K562 (cell line): ENCODE measurements at regions not wholly inside any gene's neighbourhood (a gene's known extent, or its start where the extent isn't known, plus 50 kb on each side); places are given as distances from the start of the nearest gene placed in this dataset.

ENCODE experiments used
- ATAC-seq: fragments of 200-7000 bp; cut with Tn5 transposase; 3 replicates; pipeline ENCODE4 v1.9.1; 2020; ENCODE audit warnings: moderate library complexity
- BruUV-seq: library from RNA; stranded (reverse); fragments of 400-500 nt; replicated peaks from 2 replicates; lab custom pipeline; 2021; lab: Mats Ljungman, UMichigan
- CTCF ChIA-PET: fragments of 300-600 bp; formaldehyde crosslinking; extraction: SDS; loops from one replicate; lab custom pipeline; 2021; ENCODE audit warnings: low intra/inter-chr PET ratio; lab: Yijun Ruan, JAX
- POLR2A ChIA-PET: fragments of 300-600, 350-650 bp; sonication (Branson Sonifier 250); formaldehyde crosslinking; extraction: SDS; loops from one replicate; lab custom pipeline; 2021; ENCODE audit warnings: antibody characterized with exemption, inconsistent platforms; lab: Yijun Ruan, JAX
- DNase-seq, 4 experiments: peaks; one replicate each; pipeline versions ENCODE4 v3.0.0 to v3.0.0-alpha.2; 2011 to 2018; ENCODE audit warnings: low spot score in 3 of 4, mixed read lengths in 3 of 4; ENCODE audit errors: extremely low read depth in 1 of 4
- FAIRE-seq: peaks from 2 replicates; lab custom pipeline; 2011; peaks lifted over from hg19 to GRCh38; lab: Jason Lieb, UNC
- H2AFZ ChIP-seq: 2 replicates; pipeline ENCODE4 v1.6.0; 2011; ENCODE audit warnings: low read depth, low read length, control low read depth, inconsistent platforms
- H3K27ac ChIP-seq: fragments of 200-600 bp; 3 replicates; pipeline ENCODE4 v1.8.0; 2011; ENCODE audit warnings: low read depth, mild to moderate bottlenecking, control low read depth, inconsistent platforms, low read length, moderate library complexity, mixed read lengths; ENCODE audit errors: extremely low read depth
- H3K27me3 ChIP-seq, 2 experiments: fragments of 300-600 bp in 1 of 2; 2 replicates in 1 of 2; 3 replicates in 1 of 2; pipeline versions ENCODE4 v1.6.0 to v1.8.0; 2011; ENCODE audit warnings: inconsistent platforms in 2 of 2, low read length in 2 of 2, mild to moderate bottlenecking in 1 of 2, mixed read lengths in 1 of 2, moderate library complexity in 1 of 2; ENCODE audit not compliant: control insufficient read depth in 2 of 2, insufficient read depth in 2 of 2
- H3K36me3 ChIP-seq: fragments of 300-600 bp; 3 replicates; pipeline ENCODE4 v1.8.0; 2011; ENCODE audit warnings: mild to moderate bottlenecking, low read length, inconsistent platforms; ENCODE audit not compliant: control insufficient read depth, insufficient read depth
- H3K4me1 ChIP-seq, 2 experiments: fragments of 200-600 bp in 1 of 2; replicated peaks in 1 of 2; 2 replicates in 1 of 2; 3 replicates in 1 of 2; pipeline versions ENCODE4 v1.5.1 to v1.8.0; 2011; ENCODE audit warnings: inconsistent platforms in 2 of 2, low read length in 2 of 2, mild to moderate bottlenecking in 1 of 2, mixed read lengths in 1 of 2, moderate library complexity in 1 of 2; ENCODE audit not compliant: control insufficient read depth in 2 of 2, insufficient read depth in 2 of 2
- H3K4me2 ChIP-seq: 2 replicates; pipeline ENCODE4 v1.6.1; 2011; ENCODE audit warnings: low read length, control low read depth, inconsistent platforms, mixed read lengths; ENCODE audit not compliant: insufficient read depth
- H3K4me3 ChIP-seq: fragments of 200-600 bp; sonication (generic), shearing (Covaris generic); 2 replicates; pipeline ENCODE4 v1.5.1; 2016; ENCODE audit warnings: control low read depth, inconsistent platforms
- H3K79me2 ChIP-seq: fragments of 200-600 bp; 3 replicates; pipeline ENCODE4 v1.8.0; 2011; ENCODE audit warnings: low read length, inconsistent platforms; ENCODE audit not compliant: control insufficient read depth, insufficient read depth
- H3K9ac ChIP-seq, 2 experiments: 2 replicates each; pipeline versions ENCODE4 v1.6.0 to v1.6.1; 2011; ENCODE audit warnings: low read depth in 2 of 2, low read length in 2 of 2, control low read depth in 1 of 2, inconsistent platforms in 1 of 2, mild to moderate bottlenecking in 1 of 2, mixed read lengths in 1 of 2; ENCODE audit not compliant: insufficient read depth in 1 of 2
- H3K9me1 ChIP-seq: one replicate; pipeline ENCODE4 v1.6.0; 2011; ENCODE audit warnings: inconsistent platforms, mild to moderate bottlenecking, low read length, moderate library complexity; ENCODE audit not compliant: control insufficient read depth, insufficient read depth
- H3K9me3 ChIP-seq: replicated peaks from 2 replicates; pipeline ENCODE4 v1.5.1; 2011; ENCODE audit warnings: low read depth, low read length, inconsistent platforms; ENCODE audit not compliant: control insufficient read depth, insufficient read depth
- H4K20me1 ChIP-seq: replicated peaks from 2 replicates; pipeline ENCODE4 v1.6.1; 2011; ENCODE audit warnings: low read length, inconsistent platforms, mixed read lengths; ENCODE audit not compliant: control insufficient read depth, insufficient read depth
- ELF4 ChIP-seq: fragments of 450-650 bp; formaldehyde crosslinking; IDR thresholded peaks from 2 replicates; pipeline ENCODE4 v1.4.0; 2022; ENCODE audit warnings: missing genetic modification characterization
- FOXA3 ChIP-seq, 2 experiments: fragments of 450-650 bp in 1 of 2; sonication (generic) in 1 of 2; formaldehyde crosslinking; IDR thresholded peaks in 1 of 2; conservative IDR thresholded peaks in 1 of 2; 2 replicates each; pipeline versions ENCODE4 v1.4.0 to v1.8.0; 2020 to 2022; ENCODE audit warnings: mild to moderate bottlenecking in 2 of 2, missing genetic modification reagents in 1 of 2
- MEF2D ChIP-seq: conservative IDR thresholded peaks from 2 replicates; pipeline ENCODE4 v1.6.1; 2016; ENCODE audit warnings: low read depth, missing genetic modification characterization, missing compliant biosample characterization
- PHF8 ChIP-seq: fragments of 200-600 bp; sonication (generic); IDR thresholded peaks from 2 replicates; pipeline ENCODE4 v1.6.1; 2012; ENCODE audit warnings: mixed run types, mild to moderate bottlenecking, inconsistent platforms, low read length, moderate library complexity, borderline replicate concordance
- PTBP1 ChIP-seq: fragments of 200-400 bp; formaldehyde crosslinking; IDR thresholded peaks from 2 replicates; pipeline ENCODE4 v1.6.1; 2017; ENCODE audit warnings: low read depth, low read length
- TCFL5 ChIP-seq: fragments of 250-450 bp; sonication (Bioruptor Pico); conservative IDR thresholded peaks from 2 replicates; pipeline ENCODE4 v1.6.1; 2021; ENCODE audit warnings: mild to moderate bottlenecking, moderate library complexity, matching md5 sums
- ZNF668 ChIP-seq: fragments of 250-450 bp; sonication (Bioruptor Pico); IDR thresholded peaks from 2 replicates; pipeline ENCODE4 v1.8.0; 2022; ENCODE audit warnings: mild to moderate bottlenecking, inconsistent platforms
- in situ Hi-C: fragments of 300-500 bp; cut with MboI; formaldehyde crosslinking; loops from 4 replicates; pipeline ENCODE4 v1.15.0; 2018; ENCODE audit warnings: inconsistent platforms, mixed read lengths
- intact Hi-C: fragments of 100-400 bp; cut with micrococcal nuclease; formaldehyde crosslinking; loops from 2 replicates; pipeline ENCODE4 v1.14.2; 2022
- TF ChIP-seq, protein P1 (sequence below): sonication (generic); formaldehyde crosslinking; IDR thresholded peaks from 2 replicates; pipeline ENCODE4 v1.8.0; 2022; ENCODE audit warnings: missing genetic modification reagents, mild to moderate bottlenecking, borderline replicate concordance
- TF ChIP-seq, protein P2 (sequence below): fragments of 250-450 bp; sonication (Bioruptor Pico); IDR thresholded peaks from 2 replicates; pipeline ENCODE4 v1.4.0; 2020
- TF ChIP-seq, protein P3 (sequence below), 2 experiments: IDR thresholded peaks; 2 replicates each; pipeline ENCODE4 v1.6.1; 2011; ENCODE audit warnings: borderline replicate concordance in 1 of 2, control low read depth in 1 of 2, low read depth in 1 of 2, low read length in 1 of 2, mild to moderate bottlenecking in 1 of 2, mixed read lengths in 1 of 2, moderate library complexity in 1 of 2; ENCODE audit not compliant: insufficient read depth in 1 of 2, insufficient read length in 1 of 2, poor library complexity in 1 of 2, severe bottlenecking in 1 of 2; ENCODE audit errors: extremely low read depth in 1 of 2
- TF ChIP-seq, protein P4 (sequence below): sonication (generic); formaldehyde crosslinking; IDR thresholded peaks from 2 replicates; pipeline ENCODE4 v1.8.1; 2023; ENCODE audit warnings: mild to moderate bottlenecking, missing genetic modification reagents, moderate library complexity

DNA sequence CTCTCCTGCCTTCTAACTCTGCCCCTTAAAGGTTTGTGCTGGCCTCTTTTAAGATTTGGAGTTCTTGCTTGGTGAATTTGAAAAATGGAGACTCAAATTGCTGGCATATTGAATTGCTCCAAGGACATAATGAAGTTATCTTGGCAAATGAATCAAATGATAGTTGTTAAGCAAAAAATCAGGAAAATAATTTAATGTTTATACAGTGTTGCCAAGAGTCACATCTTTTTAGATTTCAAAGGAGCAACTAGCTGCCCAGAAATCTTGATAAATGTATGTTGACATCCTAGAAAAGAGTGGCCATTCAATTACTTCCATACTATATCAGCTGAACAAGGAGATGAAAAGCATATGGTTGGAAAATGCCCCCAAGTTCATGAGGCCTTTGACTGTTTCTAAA is 610.0 kb upstream of the LCORL start:
- FAIRE-seq: no peak
- Histone ChIP-seq H4K20me1 (no peaks in the 10 kb centered on the region), H3K4me3 (no peak overlapping the region), H3K79me2 (no peaks in the 10 kb centered on the region), H3K9me1 (no peaks in the 10 kb centered on the region), H3K27me3 (no peaks in the 10 kb centered on the region), H3K4me1 (no peaks in the 10 kb centered on the region), H3K9me3 (peaks cover 2% of the 10 kb centered on the region; the same call in 1 of the 2 replicates), H3K9ac (no peak overlapping the region), H3K4me2 (no peak overlapping the region), H3K27ac (no peak overlapping the region), H3K36me3 (no peaks in the 10 kb centered on the region), H2AFZ (no peak overlapping the region)
- ChIA-PET CTCF (no interaction called here), POLR2A (interaction anchor here (0.6 kb wide), 1 partner anchor 1116 kb away, joined by 4 read pairs; no protein-coding TSS in a partner anchor)
- BruUV-seq: no TSS peak
- intact Hi-C loops: no loop called here
- in situ Hi-C loops: no loop called here
- ATAC-seq: no peak
- no peak for DNase-seq
- TF ChIP-seq, protein P1, sequence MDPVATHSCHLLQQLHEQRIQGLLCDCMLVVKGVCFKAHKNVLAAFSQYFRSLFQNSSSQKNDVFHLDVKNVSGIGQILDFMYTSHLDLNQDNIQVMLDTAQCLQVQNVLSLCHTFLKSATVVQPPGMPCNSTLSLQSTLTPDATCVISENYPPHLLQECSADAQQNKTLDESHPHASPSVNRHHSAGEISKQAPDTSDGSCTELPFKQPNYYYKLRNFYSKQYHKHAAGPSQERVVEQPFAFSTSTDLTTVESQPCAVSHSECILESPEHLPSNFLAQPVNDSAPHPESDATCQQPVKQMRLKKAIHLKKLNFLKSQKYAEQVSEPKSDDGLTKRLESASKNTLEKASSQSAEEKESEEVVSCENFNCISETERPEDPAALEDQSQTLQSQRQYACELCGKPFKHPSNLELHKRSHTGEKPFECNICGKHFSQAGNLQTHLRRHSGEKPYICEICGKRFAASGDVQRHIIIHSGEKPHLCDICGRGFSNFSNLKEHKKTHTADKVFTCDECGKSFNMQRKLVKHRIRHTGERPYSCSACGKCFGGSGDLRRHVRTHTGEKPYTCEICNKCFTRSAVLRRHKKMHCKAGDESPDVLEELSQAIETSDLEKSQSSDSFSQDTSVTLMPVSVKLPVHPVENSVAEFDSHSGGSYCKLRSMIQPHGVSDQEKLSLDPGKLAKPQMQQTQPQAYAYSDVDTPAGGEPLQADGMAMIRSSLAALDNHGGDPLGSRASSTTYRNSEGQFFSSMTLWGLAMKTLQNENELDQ (CRISPR knock-in tag): no peak
- TF ChIP-seq ZNF668 (no peak), FOXA3 (CRISPR knock-in tag; conservative IDR thresholded peaks at IDR 0.05 in 1 of 2, IDR thresholded peaks at IDR 0.05 in 1 of 2) (no peak), TCFL5 (CRISPR knock-in tag) (no peak), PHF8 (no peak), ELF4 (no peak), MEF2D (tag) (no peak), PTBP1 (no peak)
- TF ChIP-seq, protein P2, sequence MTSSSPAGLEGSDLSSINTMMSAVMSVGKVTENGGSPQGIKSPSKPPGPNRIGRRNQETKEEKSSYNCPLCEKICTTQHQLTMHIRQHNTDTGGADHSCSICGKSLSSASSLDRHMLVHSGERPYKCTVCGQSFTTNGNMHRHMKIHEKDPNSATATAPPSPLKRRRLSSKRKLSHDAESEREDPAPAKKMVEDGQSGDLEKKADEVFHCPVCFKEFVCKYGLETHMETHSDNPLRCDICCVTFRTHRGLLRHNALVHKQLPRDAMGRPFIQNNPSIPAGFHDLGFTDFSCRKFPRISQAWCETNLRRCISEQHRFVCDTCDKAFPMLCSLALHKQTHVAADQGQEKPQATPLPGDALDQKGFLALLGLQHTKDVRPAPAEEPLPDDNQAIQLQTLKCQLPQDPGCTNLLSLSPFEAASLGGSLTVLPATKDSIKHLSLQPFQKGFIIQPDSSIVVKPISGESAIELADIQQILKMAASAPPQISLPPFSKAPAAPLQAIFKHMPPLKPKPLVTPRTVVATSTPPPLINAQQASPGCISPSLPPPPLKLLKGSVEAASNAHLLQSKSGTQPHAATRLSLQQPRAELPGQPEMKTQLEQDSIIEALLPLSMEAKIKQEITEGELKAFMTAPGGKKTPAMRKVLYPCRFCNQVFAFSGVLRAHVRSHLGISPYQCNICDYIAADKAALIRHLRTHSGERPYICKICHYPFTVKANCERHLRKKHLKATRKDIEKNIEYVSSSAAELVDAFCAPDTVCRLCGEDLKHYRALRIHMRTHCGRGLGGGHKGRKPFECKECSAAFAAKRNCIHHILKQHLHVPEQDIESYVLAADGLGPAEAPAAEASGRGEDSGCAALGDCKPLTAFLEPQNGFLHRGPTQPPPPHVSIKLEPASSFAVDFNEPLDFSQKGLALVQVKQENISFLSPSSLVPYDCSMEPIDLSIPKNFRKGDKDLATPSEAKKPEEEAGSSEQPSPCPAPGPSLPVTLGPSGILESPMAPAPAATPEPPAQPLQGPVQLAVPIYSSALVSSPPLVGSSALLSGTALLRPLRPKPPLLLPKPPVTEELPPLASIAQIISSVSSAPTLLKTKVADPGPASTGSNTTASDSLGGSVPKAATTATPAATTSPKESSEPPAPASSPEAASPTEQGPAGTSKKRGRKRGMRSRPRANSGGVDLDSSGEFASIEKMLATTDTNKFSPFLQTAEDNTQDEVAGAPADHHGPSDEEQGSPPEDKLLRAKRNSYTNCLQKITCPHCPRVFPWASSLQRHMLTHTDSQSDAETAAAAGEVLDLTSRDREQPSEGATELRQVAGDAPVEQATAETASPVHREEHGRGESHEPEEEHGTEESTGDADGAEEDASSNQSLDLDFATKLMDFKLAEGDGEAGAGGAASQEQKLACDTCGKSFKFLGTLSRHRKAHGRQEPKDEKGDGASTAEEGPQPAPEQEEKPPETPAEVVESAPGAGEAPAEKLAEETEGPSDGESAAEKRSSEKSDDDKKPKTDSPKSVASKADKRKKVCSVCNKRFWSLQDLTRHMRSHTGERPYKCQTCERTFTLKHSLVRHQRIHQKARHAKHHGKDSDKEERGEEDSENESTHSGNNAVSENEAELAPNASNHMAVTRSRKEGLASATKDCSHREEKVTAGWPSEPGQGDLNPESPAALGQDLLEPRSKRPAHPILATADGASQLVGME (CRISPR knock-in tag): no peak
- TF ChIP-seq, protein P3, sequence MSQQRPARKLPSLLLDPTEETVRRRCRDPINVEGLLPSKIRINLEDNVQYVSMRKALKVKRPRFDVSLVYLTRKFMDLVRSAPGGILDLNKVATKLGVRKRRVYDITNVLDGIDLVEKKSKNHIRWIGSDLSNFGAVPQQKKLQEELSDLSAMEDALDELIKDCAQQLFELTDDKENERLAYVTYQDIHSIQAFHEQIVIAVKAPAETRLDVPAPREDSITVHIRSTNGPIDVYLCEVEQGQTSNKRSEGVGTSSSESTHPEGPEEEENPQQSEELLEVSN (IDR thresholded peaks at IDR 0.05; ENCODE audit: borderline replicate concordance in 1 of 2, extremely low read depth in 1 of 2, insufficient read depth in 1 of 2, insufficient read length in 1 of 2, low read depth in 1 of 2, low read length in 1 of 2, poor library complexity in 1 of 2, severe bottlenecking in 1 of 2): no peak
- TF ChIP-seq, protein P4, sequence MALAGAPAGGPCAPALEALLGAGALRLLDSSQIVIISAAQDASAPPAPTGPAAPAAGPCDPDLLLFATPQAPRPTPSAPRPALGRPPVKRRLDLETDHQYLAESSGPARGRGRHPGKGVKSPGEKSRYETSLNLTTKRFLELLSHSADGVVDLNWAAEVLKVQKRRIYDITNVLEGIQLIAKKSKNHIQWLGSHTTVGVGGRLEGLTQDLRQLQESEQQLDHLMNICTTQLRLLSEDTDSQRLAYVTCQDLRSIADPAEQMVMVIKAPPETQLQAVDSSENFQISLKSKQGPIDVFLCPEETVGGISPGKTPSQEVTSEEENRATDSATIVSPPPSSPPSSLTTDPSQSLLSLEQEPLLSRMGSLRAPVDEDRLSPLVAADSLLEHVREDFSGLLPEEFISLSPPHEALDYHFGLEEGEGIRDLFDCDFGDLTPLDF (CRISPR knock-in tag): no peak
